Left kidney (tissue), 1 donor: ENCODE measurements at regions not wholly inside any gene's neighbourhood (a gene's known extent, or its start where the extent isn't known, plus 50 kb on each side); places are given as distances from the start of the nearest gene placed in this dataset.
"Not testable (repeated sequence)": the region's sequence is repeated elsewhere in the genome, so short reads cannot be mapped to it uniquely, and the experiment has no call there.

ENCODE experiments used
- DNase-seq: peaks from one replicate; pipeline ENCODE4 v3.0.0-alpha.2; 2013

DNA sequence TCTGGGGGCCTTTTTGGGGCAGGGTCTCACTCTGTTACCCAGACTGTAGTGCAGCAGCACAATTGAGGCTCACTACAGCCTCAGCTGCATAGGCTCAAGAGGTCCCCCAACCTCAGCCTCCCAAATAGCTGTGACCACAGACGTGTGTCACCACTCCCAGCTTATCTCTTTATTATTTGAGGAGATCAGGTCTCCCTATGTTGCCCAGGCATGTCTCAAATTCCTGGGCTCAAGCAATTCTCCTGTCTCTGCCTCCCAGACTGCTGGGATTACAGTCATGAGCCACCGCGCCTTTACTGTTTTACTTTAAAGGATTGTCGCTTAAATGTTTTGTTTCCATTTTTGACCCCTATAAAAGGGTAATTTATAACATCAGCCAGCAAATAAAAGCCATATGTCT lies 502.6 kb upstream of the AUTS2 start:
- no peak for DNase-seq

DNA sequence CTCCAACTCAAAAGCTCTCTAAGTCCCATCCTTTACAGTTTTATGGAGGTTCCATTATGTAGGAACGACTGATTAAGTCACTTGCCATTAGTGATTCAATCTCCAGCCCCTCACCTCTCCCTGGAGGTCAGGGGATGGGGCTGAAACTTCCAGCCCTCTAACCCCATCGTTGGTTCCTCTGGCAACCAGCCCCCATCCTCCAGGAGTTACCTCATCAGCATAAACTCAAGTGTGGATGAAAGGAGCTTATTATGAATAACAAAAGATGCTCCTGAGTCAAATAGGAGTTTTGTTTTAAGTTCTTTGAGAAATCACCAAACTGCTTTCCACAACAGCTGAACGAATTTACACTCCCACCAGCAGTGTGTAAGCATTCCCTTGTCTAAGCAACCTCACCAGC lies 494.3 kb upstream of the AUTS2 start:
- no peak for DNase-seq

DNA sequence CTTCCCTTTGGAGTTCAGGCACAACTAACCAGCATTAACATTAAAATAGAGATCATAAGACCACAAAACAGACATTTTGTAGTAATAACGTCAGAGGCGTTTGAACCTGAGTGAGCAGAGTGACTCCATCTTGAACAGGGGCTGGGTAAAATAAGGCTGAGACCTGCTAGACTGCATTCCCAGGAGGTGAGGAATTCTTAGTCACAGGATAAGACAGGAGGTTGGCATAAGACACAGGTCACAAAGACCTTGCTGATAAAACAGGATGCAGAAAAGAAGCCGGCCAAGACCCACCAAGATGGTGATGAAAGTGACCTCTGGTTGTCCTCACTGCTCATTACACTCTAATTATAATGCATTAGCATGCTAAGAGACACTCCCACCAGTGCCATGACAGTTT lies 493.2 kb upstream of the AUTS2 start:
- no peak for DNase-seq

DNA sequence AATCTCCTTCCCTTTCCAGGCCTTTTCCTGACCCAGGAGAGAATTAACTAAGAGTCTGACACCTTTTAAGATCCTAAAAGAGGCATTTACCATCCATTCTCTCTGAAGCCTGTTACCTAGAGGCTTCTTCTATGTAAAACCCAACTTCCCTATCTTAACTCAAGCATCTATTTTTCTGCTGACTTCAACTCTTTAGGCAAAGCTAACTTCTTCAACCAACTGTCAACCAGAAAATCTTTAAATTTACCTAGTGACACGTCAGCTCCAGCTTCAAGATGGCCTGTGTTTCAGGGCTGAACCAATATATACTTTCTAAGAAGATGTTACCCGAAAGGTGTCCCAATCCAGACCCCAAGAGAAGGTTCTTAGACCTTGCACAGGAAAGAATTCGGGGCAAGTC lies 492.3 kb upstream of the AUTS2 start:
- DNase-seq, result no peak

DNA sequence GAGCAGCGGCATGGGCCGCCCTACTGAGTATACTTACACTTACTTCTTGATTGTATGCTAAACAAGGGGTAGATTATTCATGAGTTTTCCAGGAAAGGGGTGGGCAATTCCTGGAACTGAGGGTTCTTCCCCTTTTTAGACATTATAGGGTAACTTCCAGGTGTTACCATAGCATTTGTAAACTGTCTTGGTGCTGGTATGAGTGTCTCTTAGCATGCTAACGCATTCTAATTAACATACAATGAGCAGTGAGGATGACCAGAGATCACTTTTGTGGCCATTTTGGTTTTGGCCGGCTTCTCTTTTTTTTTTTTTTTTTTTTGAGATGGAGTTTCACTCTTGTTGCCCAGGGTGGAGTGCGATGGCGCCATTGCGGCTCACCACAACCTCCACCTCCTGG lies 491.8 kb upstream of the AUTS2 start:
- not testable (repeated sequence) for DNase-seq

DNA sequence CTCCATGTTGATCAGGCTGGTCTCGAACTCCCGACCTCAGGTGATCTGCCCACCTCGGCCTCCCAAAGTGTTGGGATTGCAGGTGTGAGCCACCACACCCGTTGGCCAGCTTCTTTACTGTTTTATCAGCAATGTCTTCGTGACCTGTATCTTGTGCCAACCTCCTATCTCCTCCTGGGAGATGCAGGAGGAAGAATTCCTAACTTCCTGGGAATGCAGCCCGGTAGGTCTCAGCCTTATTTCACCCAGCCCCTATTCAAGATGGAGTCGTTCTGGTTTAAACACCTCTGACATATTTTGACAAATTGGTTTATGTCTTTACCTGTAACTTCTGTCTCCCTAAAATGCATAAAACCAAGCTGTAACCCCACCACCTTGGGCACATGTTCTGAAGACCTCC lies 491.3 kb upstream of the AUTS2 start:
- not testable (repeated sequence) for DNase-seq

DNA sequence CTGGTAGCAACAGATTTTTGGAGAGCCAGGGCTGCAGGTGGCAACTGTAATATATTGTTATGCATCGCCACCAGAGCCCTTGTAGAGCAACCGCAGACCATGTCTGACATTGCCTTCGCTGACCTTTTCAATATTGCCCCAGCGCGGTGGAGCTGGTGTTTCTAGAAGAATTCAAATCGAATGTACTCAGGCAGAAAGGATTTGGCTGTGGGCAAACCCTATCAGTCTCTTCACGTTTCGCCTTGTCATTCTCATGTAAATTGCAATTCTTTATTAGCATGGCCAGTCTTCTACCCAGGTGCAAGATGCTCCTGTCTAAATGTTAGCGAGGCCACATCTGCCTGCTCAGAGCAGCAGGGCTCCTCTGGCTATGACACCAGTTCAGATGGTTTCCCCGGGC lies 490.2 kb upstream of the AUTS2 start:
- DNase-seq, result no peak

DNA sequence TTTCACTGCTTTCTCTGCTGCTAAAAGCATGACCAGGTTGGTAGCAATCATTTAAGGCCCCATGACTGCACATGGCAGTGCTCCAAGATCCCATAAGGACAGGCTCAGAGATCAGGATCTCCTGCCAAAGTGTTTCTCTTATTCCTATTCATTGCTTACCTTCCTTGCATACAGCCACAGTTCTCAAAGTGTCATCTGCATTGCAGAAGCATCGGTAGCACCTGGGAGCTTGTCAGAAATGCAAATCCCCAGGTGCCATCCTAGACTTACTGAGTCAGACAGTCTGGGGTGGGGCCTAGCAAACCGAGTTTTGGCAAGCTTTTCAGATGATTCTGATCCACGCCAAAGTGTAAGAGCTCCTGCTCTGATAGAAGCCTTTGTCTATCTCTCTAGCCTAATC lies 489.0 kb upstream of the AUTS2 start:
- DNase-seq, result no peak

DNA sequence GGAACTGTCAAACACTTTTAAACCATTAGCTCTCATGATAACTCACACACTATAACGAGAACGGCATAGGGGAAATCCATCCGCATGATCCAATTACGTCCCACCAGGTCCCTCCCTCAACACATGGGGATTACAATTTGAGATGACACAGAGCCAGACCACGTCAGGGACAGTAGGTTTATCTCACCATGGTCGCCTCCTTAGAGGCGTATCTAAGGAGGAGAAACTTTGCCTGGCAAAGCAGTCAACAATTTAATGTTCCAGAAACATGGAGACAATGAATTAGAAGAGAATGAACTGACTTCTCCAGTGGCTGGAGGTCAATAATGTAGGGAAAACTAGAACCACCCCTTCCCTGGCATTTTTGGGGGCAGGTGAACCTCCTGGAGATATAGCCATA lies 488.4 kb upstream of the AUTS2 start:
- no peak for DNase-seq

DNA sequence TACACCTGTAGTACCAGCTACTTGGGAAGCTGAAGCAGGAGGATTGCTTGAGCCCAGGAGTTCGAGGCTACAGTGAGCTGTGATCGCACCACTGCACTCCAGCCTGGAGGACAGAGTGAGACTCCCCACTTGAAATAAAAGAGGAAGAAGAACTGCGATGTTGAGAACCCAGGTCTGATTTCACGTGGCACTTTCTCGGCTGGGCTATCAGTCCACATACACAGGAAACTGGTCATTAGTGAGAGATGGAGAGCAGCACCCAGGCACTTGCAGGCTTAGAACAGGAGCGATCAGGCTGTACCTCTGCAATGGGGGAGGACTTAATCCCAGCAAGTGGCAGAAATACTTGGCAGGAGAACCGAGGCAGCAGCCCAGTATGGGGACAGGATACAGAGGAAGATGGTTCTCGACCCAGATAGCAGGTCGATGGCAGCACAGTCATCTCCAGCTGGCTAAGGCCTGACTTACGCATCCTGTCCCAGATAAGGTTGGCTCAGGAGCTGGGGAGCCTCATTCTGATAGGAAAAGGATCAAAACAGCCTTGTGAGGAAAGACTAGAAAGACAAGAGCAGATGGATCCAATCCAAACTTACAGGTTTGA lies 487.7 kb upstream of the AUTS2 start:
- DNase-seq, result no peak

DNA sequence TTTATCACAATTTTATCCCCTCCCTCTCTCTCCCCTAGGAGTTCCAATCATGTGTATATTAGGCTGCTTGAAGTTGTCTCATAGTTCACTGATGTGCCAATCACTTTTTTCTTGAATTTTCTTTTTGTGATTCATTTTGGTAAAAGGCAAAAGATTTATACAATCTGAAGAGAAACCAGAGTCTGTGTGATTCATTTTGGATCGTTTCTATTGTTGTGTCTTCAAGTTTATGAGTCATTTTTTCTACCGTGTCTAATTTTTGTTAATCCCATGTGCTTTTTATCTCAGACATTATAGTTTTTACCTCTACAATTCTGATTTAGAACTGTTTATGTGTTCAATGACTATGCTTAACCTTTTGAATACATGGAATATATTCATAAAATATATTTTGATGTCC lies 483.9 kb upstream of the AUTS2 start:
- no peak for DNase-seq

DNA sequence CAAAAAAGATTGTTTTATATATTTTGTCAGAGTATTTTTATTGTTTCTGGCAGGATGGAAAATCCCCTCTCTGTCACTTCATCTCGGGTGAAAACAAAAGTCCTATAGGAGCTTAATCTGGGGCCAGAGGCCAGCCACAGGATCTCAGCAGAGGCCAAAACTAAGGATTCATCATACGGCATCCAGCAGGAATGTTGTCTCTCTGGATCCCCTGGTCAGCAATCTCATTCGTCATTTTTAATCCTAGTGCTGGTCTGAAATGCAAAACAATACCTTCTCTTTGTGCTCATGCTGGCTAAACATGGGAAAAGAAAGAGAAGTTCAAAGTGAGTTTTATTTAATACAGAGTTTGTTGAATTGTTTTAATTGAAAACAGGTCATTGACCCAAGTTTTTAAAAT lies 482.5 kb upstream of the AUTS2 start:
- DNase-seq, result no peak

DNA sequence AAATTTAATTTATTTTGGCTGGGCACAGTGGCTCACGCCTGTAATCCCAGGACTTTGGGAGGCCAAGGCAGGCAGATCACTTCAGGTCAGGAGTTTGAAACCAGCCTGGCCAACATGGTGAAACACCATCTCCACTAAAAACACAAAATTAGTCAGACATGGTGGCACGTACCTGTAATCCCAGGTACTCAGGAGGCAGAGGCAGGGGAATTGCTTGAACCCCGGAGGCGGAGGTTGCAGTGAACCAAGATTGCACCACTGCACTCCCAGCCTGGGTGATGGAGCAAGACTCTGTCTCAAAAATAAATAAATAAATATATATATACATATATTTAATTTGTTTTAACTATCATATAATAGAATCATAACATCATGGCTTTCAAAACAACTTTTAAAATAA lies 482.1 kb upstream of the AUTS2 start:
- not testable (repeated sequence) for DNase-seq

DNA sequence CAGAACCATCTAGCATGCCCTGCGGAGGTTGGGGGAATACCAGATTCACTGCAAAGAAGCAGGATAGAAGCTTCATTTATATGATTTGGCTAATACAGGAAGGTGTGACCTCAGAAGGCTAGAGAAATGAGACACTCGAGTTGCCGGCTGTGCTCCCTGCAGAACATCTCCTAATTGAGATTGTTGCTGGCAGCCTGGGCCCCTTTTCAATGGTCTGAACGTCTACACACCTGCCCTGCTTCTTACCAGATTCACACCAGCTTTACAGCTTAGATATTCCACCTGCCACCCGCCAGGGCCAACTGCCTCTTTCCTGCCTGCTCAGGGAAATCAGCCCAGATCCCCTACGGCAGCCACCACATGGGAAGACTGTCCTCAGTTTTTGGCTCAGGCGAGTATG lies 475.3 kb upstream of the AUTS2 start:
- DNase-seq, result no peak

DNA sequence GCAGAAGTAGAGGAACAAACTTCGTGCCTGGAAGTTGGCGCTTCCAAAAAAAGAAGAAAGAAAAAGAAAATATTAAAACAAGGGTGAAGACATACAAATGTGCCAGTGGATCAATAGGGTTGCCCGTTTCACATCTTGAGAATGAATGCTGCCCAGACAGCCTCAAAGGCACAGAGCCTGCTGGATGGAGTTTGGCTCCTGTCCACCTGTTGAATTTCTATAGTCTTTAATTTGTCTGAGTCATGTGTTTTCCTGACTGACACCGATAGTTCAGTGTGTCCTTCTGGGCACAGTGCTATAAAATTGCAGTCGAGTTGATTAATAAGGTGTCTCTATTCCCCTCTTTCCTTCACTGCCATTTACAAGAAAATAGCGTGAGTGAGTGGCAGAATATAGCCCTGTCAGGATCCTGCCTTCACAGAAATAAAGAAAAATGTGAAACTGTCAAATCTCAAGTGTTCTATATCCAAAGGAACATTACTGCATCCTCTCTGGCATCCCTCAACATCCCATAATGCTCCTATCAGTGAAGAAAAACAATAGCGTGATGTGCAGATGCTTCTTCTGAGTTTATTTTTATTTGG lies 471.3 kb upstream of the AUTS2 start:
- no peak for DNase-seq

DNA sequence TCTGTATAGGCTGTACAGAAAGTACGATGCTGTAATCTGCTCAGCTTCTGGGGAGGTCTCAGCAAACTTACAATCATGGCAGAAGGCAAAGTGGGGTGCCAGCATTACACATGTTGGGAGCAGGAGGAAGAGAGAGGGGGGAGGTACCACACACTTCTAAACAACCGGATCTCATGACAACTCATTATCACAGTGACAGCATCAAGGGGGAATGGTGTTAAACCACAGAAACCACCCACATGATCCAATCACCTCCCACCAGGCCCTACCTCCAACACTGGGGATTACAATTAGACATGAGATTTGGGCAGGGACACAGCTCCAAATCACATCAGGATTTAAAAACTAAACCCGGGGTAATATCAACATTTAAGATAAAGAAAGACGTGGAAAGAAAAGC lies 468.8 kb upstream of the AUTS2 start:
- DNase-seq, result no peak

DNA sequence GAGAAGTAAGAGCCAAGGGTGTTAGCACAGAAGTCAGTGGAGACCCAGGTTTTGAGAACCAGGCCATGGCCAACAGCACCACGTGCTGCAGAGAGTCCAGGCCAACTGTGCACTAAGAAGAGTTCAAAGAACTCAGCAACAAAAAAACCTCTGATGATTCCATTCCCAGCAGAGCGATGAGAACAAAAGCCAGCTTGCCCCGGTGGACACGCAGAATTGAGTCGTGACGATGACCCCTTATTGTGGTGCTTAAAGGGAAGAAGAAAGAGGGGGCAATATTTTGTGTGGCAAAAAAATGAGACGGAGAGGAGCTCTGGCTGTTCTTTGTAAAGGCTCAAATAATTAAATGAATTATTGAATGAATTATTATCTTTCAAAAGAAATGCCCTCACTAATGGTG lies 468.3 kb upstream of the AUTS2 start:
- no peak for DNase-seq

DNA sequence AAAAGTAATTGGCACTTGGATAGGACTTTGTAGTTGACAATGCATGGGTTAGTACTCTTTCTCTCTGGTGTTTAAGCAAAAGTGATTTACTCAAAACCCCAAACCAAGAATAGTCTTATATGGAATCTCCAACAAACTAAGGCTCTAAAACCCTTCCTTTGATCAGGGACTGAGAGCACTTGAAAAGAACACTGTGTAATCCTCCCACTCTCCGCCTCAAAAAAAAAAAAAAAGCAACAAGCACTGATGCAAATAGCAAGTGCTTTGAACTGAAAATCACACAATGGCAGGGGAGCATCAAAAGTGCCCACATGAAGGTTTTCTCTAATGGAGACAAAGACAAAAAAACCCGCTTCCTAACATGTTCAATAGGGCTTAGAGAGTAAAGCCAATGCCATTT lies 467.9 kb upstream of the AUTS2 start:
- DNase-seq, result no peak

DNA sequence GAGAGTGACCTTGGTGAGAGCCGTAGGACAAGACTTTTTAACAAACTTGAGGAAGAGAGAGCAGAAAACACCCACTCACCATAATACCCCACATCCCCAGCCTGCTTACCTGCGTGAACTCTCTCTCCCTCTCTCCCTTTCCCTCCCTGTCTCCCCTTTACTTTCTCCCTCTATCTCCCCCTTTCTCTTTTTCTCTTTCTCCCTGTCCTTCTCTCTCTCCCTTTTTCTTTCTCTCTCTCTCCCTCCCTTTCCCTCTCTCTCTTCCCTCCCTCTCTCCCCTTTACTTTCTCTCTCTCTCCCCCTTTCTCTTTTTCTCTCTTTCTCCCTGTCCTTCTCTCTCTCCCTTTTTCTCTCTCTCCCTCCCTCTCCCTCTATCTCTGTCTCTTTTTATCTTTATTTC lies 464.0 kb upstream of the AUTS2 start:
- no peak for DNase-seq

DNA sequence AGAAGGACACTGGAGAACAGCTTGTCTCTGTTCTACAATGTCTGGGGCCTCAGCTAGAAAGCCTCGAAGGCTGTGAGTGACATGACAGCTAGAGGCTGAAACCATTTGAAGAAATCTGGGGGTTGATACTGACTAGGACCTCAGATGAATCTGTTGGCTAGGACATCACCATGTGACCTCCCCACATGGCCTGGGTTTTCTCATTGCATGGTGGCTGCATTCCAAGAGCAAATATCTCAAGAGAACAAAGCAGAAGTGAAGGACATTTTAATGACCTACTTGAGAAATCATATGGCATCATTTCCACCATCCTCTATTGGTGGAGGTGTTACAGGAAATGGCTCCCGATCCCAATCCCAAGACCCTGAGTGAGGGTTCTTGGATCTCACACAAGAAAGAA lies 450.6 kb upstream of the AUTS2 start:
- no peak for DNase-seq

DNA sequence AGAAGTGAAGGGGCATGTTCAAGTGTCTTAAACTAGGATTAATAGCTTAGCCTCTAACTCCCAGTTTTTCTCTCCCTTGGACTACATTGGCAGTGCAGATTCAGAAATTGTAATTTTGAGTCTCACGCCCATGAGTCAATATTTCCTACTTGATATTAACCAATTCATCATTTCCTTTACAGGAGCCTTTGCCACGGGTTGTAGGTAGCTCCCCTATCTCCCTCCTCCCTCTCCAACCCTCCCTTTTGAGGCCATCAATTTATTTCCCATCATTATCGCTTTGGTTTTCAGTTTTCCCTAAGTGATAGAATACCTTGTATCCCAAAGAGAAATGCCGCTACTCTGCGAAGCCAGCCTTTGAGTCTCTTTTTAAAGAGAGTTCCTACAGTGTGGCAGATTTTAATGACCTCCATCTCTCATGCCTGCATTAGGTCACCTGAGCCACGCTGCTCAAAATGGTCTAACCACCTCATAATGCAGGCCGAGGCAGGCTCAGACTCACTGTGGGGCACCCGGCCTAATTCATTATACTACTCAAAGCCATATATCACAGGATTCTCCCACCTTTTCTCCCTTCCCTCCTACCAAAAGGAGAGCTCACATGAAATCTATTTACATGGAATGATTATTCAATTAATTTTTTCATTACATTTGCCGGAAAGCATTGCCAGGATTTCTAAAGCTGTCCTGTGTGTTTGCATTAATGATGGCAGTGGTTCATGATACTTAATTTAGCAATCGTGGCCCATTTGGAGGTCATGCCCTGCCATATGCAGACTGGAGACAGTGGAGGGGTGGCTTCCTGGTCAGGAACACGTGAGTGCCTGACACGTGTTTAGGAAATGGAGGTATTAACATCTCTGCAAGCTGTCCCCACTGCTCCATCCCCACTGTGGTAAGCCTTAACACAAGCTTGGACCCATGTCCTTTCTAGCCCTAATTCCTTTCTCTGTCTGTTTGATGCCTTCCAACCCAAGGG lies 448.2 kb upstream of the AUTS2 start:
- DNase-seq, result no peak

DNA sequence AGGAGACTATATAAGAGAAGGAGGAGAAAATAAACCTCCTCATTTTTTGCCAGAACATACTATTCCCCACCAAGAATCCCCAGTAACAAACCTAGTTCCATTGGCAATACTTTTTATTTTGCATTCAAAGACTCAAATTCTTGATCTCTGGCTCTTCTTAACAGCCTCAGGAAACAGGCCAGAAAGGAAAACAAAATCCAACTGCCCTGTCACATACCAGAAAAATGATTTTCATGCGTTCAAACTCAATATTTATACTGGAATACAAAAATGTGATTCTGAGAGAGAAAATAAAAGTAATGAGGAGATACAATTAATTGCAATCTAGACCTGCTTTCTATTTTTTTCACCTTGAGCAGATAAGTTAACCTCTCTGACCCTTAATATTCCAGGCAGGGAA lies 435.9 kb upstream of the AUTS2 start:
- no peak for DNase-seq

DNA sequence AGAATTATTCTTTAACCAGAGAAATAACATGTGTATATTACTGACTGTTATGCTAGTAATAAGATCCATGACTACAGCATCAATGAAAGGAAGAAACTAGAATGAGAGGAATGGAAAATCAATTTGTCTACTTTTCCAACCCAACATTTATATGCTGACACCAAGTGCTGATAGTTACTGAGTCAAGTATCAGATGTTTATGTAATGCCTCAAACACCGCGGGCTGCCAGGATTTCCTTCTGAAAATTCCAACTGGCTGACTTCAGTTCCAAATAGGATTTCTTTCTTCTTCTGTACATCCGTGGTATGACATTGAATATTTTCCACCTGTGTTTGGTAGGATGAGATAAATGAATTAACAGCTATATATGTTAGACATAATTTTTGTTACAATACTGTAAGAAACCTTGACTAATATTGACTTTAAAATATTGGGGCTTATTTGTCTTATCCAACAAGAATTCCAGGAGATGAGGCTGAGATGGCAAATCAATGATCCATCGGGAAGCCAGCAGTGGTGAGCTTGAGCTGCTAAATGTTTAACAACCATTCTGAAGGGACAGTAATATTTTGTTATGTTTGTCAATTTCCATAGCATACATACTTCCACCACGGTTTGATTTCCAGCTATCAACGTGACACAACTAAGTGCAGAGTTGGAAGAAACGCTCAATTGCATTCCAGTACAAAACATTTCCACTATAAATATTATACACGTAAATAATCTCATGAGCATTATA lies 435.2 kb upstream of the AUTS2 start:
- DNase-seq, result no peak
